ENCODE measurements at regions not wholly inside any gene's neighbourhood (a gene's known extent, or its start where the extent isn't known, plus 50 kb on each side); places are given as distances from the start of the nearest gene placed in this dataset.
"Not testable (repeated sequence)": the region's sequence is repeated elsewhere in the genome, so short reads cannot be mapped to it uniquely, and the experiment has no call there.

GRCh38 chr3:158954420-158954819, 152.6 kb downstream of the MFSD1 start:
- H3K9me2 ChIP-seq (replicated peaks; ENCODE audit: insufficient read depth) = no peaks in the 10 kb centered on the region
- no peaks in the 10 kb centered on the region for H3K9me3 ChIP-seq (ENCODE audit: low read depth)
- H3K4me2 ChIP-seq = no peak overlapping the region
- H4K20me1 ChIP-seq (ENCODE audit: insufficient read depth, poor library complexity, severe bottlenecking) = no peaks in the 10 kb centered on the region
- no peak for TF ChIP-seq EZH2 (IDR thresholded peaks at IDR 0.05; ENCODE audit: borderline replicate concordance)
- no peak for TF ChIP-seq CTCF (IDR thresholded peaks at IDR 0.05; ENCODE audit: poor library complexity)
- TF ChIP-seq EZH2phosphoT487 (IDR thresholded peaks at IDR 0.05; ENCODE audit: low read depth, severe bottlenecking, unreplicated experiment) = no peak
- no peaks in the 10 kb centered on the region for H3K36me3 ChIP-seq (replicated peaks; ENCODE audit: insufficient read depth, low read depth)
- no peaks in the 10 kb centered on the region for H3K27me3 ChIP-seq
- H3K4me3 ChIP-seq = no peak overlapping the region
- H2AFZ ChIP-seq = no peak overlapping the region
- no peaks in the 10 kb centered on the region for H3K79me2 ChIP-seq
- no peak for DNase-seq (ENCODE audit: low spot score)
- 85% methylated on average over 2 of the region's 2 CpGs for WGBS (ENCODE audit: low lambda C conversion rate, missing lambda C conversion rate)
- H3K27ac ChIP-seq = no peak overlapping the region
- no peaks in the 10 kb centered on the region for H3K4me1 ChIP-seq (ENCODE audit: insufficient read depth)

GRCh38 chr3:158957777-158958176, 155.9 kb downstream of the MFSD1 start:
- H4K20me1 ChIP-seq (ENCODE audit: insufficient read depth, poor library complexity, severe bottlenecking); H3K9me3 ChIP-seq (ENCODE audit: low read depth); H3K4me2 ChIP-seq; H2AFZ ChIP-seq; H3K4me3 ChIP-seq; H3K27me3 ChIP-seq; H3K79me2 ChIP-seq; DNase-seq (ENCODE audit: low spot score); H3K9me2 ChIP-seq (replicated peaks; ENCODE audit: insufficient read depth); H3K4me1 ChIP-seq (ENCODE audit: insufficient read depth); H3K36me3 ChIP-seq (replicated peaks; ENCODE audit: insufficient read depth, low read depth); H3K27ac ChIP-seq: not testable (repeated sequence)
- no CpG with 5 or more reads among the region's 1 CpG for WGBS (ENCODE audit: low lambda C conversion rate, missing lambda C conversion rate)

- Histone ChIP-seq H3K4me3 (no peak overlapping the region), H3K4me2 (no peak overlapping the region), H3K36me3 (replicated peaks; ENCODE audit: insufficient read depth, low read depth) (no peaks in the 10 kb centered on the region), H3K9me2 (replicated peaks; ENCODE audit: insufficient read depth) (no peaks in the 10 kb centered on the region), H3K79me2 (no peaks in the 10 kb centered on the region), H3K9me3 (ENCODE audit: low read depth) (no peaks in the 10 kb centered on the region), H2AFZ (no peak overlapping the region), H3K27me3 (no peaks in the 10 kb centered on the region), H3K4me1 (ENCODE audit: insufficient read depth) (no peaks in the 10 kb centered on the region), H4K20me1 (ENCODE audit: insufficient read depth, poor library complexity, severe bottlenecking) (no peaks in the 10 kb centered on the region), H3K27ac (no peak overlapping the region)
- DNase-seq (ENCODE audit: low spot score) = no peak
- no peak for TF ChIP-seq CTCF (IDR thresholded peaks at IDR 0.05; ENCODE audit: poor library complexity)
- no peak for TF ChIP-seq EZH2phosphoT487 (IDR thresholded peaks at IDR 0.05; ENCODE audit: low read depth, severe bottlenecking, unreplicated experiment)
- no peak for TF ChIP-seq EZH2 (IDR thresholded peaks at IDR 0.05; ENCODE audit: borderline replicate concordance)
- 92% methylated on average over 2 of the region's 2 CpGs for WGBS (ENCODE audit: low lambda C conversion rate, missing lambda C conversion rate)
Measured at GRCh38 chr3:158958873-158959272, 157.0 kb downstream of the MFSD1 start.

GRCh38 chr3:158961471-158961870, 159.6 kb downstream of the MFSD1 start:
- H3K9me2 ChIP-seq (replicated peaks; ENCODE audit: insufficient read depth) = no peaks in the 10 kb centered on the region
- no peak overlapping the region for H3K27ac ChIP-seq
- H3K79me2 ChIP-seq = no peaks in the 10 kb centered on the region
- H3K4me1 ChIP-seq (ENCODE audit: insufficient read depth) = no peaks in the 10 kb centered on the region
- no peaks in the 10 kb centered on the region for H3K9me3 ChIP-seq (ENCODE audit: low read depth)
- DNase-seq (ENCODE audit: low spot score) = no peak
- no peak overlapping the region for H3K4me2 ChIP-seq
- H3K4me3 ChIP-seq = no peak overlapping the region
- no peaks in the 10 kb centered on the region for H4K20me1 ChIP-seq (ENCODE audit: insufficient read depth, poor library complexity, severe bottlenecking)
- 59% methylated on average over 4 of the region's 4 CpGs for WGBS (ENCODE audit: low lambda C conversion rate, missing lambda C conversion rate)
- TF ChIP-seq CTCF (IDR thresholded peaks at IDR 0.05; ENCODE audit: poor library complexity) = no peak
- no peak for TF ChIP-seq EZH2phosphoT487 (IDR thresholded peaks at IDR 0.05; ENCODE audit: low read depth, severe bottlenecking, unreplicated experiment)
- TF ChIP-seq EZH2 (IDR thresholded peaks at IDR 0.05; ENCODE audit: borderline replicate concordance) = no peak
- no peak overlapping the region for H2AFZ ChIP-seq
- no peaks in the 10 kb centered on the region for H3K27me3 ChIP-seq
- H3K36me3 ChIP-seq (replicated peaks; ENCODE audit: insufficient read depth, low read depth) = no peaks in the 10 kb centered on the region

Measured in hepatocyte (in vitro differentiated cells).